Endothelial cell of umbilical vein (primary cell): ENCODE measurements at regions not wholly inside any gene's neighbourhood (a gene's known extent, or its start where the extent isn't known, plus 50 kb on each side); places are given as distances from the start of the nearest gene placed in this dataset.

Experiments
- BruUV-seq: library from RNA; stranded (reverse); fragments of 400-500 nt; replicated peaks from 2 replicates; lab custom pipeline; 2021; lab: Mats Ljungman, UMichigan
- CTCF ChIA-PET: fragments of 300-600, 350-600 bp; sonication (Branson Sonifier 250); formaldehyde crosslinking; loops from one replicate; lab custom pipeline; 2021; ENCODE audit warnings: antibody characterized with exemption, inconsistent platforms; lab: Charles Lee
- POLR2A ChIA-PET: fragments of 300-600, 350-600 bp; sonication (Branson Sonifier 250); formaldehyde crosslinking; loops from one replicate; lab custom pipeline; 2021; ENCODE audit warnings: antibody characterized with exemption, inconsistent platforms; lab: Charles Lee
- DNase-seq: peaks from one replicate; pipeline ENCODE4 v3.0.0-alpha.2; 2011; ENCODE audit warnings: low read depth, low spot score
- FAIRE-seq: peaks from 2 replicates; lab custom pipeline; 2011; peaks lifted over from hg19 to GRCh38; lab: Jason Lieb, UNC
- H2AFZ ChIP-seq: 2 replicates; pipeline ENCODE4 v1.6.0; 2012; ENCODE audit warnings: low read depth, low read length, control low read depth, inconsistent platforms
- H3K27ac ChIP-seq: 2 replicates; pipeline ENCODE4 v1.5.1; 2011; ENCODE audit warnings: low read depth, mild to moderate bottlenecking, control low read depth, low read length, moderate library complexity; ENCODE audit not compliant: insufficient read depth
- H3K27me3 ChIP-seq, 2 experiments: 2 replicates each; pipeline versions ENCODE4 v1.6.0 to v1.6.1; 2011; ENCODE audit warnings: low read length in 2 of 2, mixed read lengths in 1 of 2; ENCODE audit not compliant: control insufficient read depth in 2 of 2, insufficient read depth in 2 of 2
- H3K36me3 ChIP-seq, 2 experiments: 2 replicates in 1 of 2; 3 replicates in 1 of 2; pipeline ENCODE4 v1.5.1; 2011; ENCODE audit warnings: low read length in 2 of 2, mild to moderate bottlenecking in 1 of 2, moderate library complexity in 1 of 2; ENCODE audit not compliant: control insufficient read depth in 2 of 2, insufficient read depth in 2 of 2; ENCODE audit errors: extremely low read depth in 1 of 2
- H3K4me1 ChIP-seq: 3 replicates; pipeline ENCODE4 v1.5.1; 2011; ENCODE audit warnings: mild to moderate bottlenecking, low read length; ENCODE audit not compliant: control insufficient read depth, insufficient read depth; ENCODE audit errors: extremely low read depth
- H3K4me2 ChIP-seq: 2 replicates; pipeline ENCODE4 v1.6.1; 2011; ENCODE audit warnings: low read length, control low read depth, mixed read lengths; ENCODE audit not compliant: insufficient read depth
- H3K4me3 ChIP-seq, 3 experiments: fragments of 200-600 bp in 1 of 3; sonication (generic), shearing (Covaris generic) in 1 of 3; replicated peaks in 1 of 3; 2 replicates each; pipeline ENCODE4 v1.5.1; 2011 to 2016; ENCODE audit warnings: control low read depth in 3 of 3, low read length in 3 of 3, mild to moderate bottlenecking in 2 of 3, inconsistent platforms in 1 of 3, low read depth in 1 of 3, moderate library complexity in 1 of 3; ENCODE audit not compliant: insufficient read depth in 1 of 3
- H3K79me2 ChIP-seq: 2 replicates; pipeline ENCODE4 v1.6.0; 2012; ENCODE audit warnings: low read length, inconsistent platforms; ENCODE audit not compliant: control insufficient read depth, insufficient read depth
- H3K9ac ChIP-seq: replicated peaks from 2 replicates; pipeline ENCODE3; 2011; ENCODE audit warnings: low read length, control low read depth; ENCODE audit not compliant: insufficient read depth; ENCODE audit errors: extremely low read depth
- H3K9me1 ChIP-seq: replicated peaks from 3 replicates; pipeline ENCODE4 v1.6.0; 2011; ENCODE audit warnings: mild to moderate bottlenecking, low read length; ENCODE audit not compliant: control insufficient read depth, insufficient read depth; ENCODE audit errors: extremely low read depth
- H3K9me3 ChIP-seq: replicated peaks from 2 replicates; pipeline ENCODE4 v1.5.1; 2012; ENCODE audit warnings: low read length, inconsistent platforms; ENCODE audit not compliant: control insufficient read depth, insufficient read depth
- H4K20me1 ChIP-seq: replicated peaks from 2 replicates; pipeline ENCODE3; 2011; ENCODE audit warnings: mild to moderate bottlenecking, low read length; ENCODE audit not compliant: control insufficient read depth, insufficient read depth; ENCODE audit errors: extremely low read depth
- EZH2 ChIP-seq: IDR thresholded peaks from 2 replicates; pipeline ENCODE4 v1.6.1; 2012; ENCODE audit warnings: borderline replicate concordance, low read depth, mild to moderate bottlenecking, moderate library complexity, low read length, inconsistent platforms; ENCODE audit not compliant: severe bottlenecking
- FOS ChIP-seq: IDR thresholded peaks from 2 replicates; pipeline ENCODE4 v1.6.1; 2011; ENCODE audit warnings: mild to moderate bottlenecking, low read length, moderate library complexity, borderline replicate concordance; ENCODE audit not compliant: insufficient read depth
- GATA2 ChIP-seq: IDR thresholded peaks from 2 replicates; pipeline ENCODE4 v1.7.0; 2011; ENCODE audit warnings: low read depth, mild to moderate bottlenecking, moderate library complexity, mixed read lengths, low read length; ENCODE audit not compliant: insufficient read length, insufficient read depth
- JUN ChIP-seq: IDR thresholded peaks from 2 replicates; pipeline ENCODE4 v1.6.1; 2011; ENCODE audit warnings: borderline replicate concordance, low read depth; ENCODE audit not compliant: insufficient read length, insufficient read depth
- MYC ChIP-seq: IDR thresholded peaks from one replicate; pipeline ENCODE4 v1.6.1; 2011; ENCODE audit warnings: mild to moderate bottlenecking, low read depth, low read length
- POLR2A ChIP-seq: IDR thresholded peaks from 2 replicates; pipeline ENCODE4 v1.6.1; 2012; ENCODE audit warnings: low read depth, mild to moderate bottlenecking, control low read depth, low read length
- POLR2AphosphoS5 ChIP-seq: IDR thresholded peaks from 2 replicates; pipeline ENCODE4 v1.6.1; 2012; ENCODE audit warnings: low read depth, mild to moderate bottlenecking, control low read depth, low read length, moderate library complexity; ENCODE audit not compliant: insufficient read depth
- dilution Hi-C: fragments of 300-500 bp; cut with MboI; formaldehyde crosslinking; loops from one replicate; pipeline ENCODE4 v1.15.0; 2019; ENCODE audit warnings: low sequenced_read_pairs; ENCODE audit not compliant: extremely low pct_ligation_motif_present
- intact Hi-C: fragments of 100-400 bp; cut with micrococcal nuclease; formaldehyde crosslinking; loops from one replicate; pipeline ENCODE4 v1.10.0; 2022
- TF ChIP-seq, protein P1 (sequence below), 2 donors: IDR thresholded peaks; 1 replicate in 1 of 2; 2 replicates in 1 of 2; pipeline ENCODE4 v1.5.1; 2011; ENCODE audit warnings: low read length in 2 of 2, mild to moderate bottlenecking in 2 of 2, moderate library complexity in 2 of 2, control low read depth in 1 of 2, inconsistent platforms in 1 of 2, low read depth in 1 of 2; ENCODE audit not compliant: insufficient read depth in 1 of 2; ENCODE audit errors: extremely low read depth in 1 of 2
- TF ChIP-seq, protein P2 (sequence below): IDR thresholded peaks from 2 replicates; pipeline ENCODE4 v1.6.1; 2011; ENCODE audit not compliant: insufficient read depth, insufficient read length

GRCh38 chr4:27111627-27112026, 251.0 kb downstream of the STIM2 start:
- POLR2A ChIA-PET: no interaction called here
- no TSS peak for BruUV-seq
- no peak for TF ChIP-seq POLR2A
- TF ChIP-seq, protein P1, sequence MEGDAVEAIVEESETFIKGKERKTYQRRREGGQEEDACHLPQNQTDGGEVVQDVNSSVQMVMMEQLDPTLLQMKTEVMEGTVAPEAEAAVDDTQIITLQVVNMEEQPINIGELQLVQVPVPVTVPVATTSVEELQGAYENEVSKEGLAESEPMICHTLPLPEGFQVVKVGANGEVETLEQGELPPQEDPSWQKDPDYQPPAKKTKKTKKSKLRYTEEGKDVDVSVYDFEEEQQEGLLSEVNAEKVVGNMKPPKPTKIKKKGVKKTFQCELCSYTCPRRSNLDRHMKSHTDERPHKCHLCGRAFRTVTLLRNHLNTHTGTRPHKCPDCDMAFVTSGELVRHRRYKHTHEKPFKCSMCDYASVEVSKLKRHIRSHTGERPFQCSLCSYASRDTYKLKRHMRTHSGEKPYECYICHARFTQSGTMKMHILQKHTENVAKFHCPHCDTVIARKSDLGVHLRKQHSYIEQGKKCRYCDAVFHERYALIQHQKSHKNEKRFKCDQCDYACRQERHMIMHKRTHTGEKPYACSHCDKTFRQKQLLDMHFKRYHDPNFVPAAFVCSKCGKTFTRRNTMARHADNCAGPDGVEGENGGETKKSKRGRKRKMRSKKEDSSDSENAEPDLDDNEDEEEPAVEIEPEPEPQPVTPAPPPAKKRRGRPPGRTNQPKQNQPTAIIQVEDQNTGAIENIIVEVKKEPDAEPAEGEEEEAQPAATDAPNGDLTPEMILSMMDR (IDR thresholded peaks at IDR 0.05; ENCODE audit: extremely low read depth in 1 of 2, insufficient read depth in 1 of 2, low read depth in 1 of 2, low read length in 2 of 2): no peak
- TF ChIP-seq JUN: no peak
- no peak for TF ChIP-seq MYC
- no peak for TF ChIP-seq EZH2
- TF ChIP-seq, protein P2, sequence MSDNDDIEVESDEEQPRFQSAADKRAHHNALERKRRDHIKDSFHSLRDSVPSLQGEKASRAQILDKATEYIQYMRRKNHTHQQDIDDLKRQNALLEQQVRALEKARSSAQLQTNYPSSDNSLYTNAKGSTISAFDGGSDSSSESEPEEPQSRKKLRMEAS: no peak
- TF ChIP-seq FOS: no peak
- TF ChIP-seq GATA2: no peak
- TF ChIP-seq POLR2AphosphoS5: no peak

More at GRCh38 chr4:27111627-27112026, 251.0 kb downstream of the STIM2 start:
- dilution Hi-C loops (no loop called here), intact Hi-C loops (no loop called here)
- no peaks in the 10 kb centered on the region for H3K27me3 ChIP-seq
- no peaks in the 10 kb centered on the region for H3K9me1 ChIP-seq
- no peaks in the 10 kb centered on the region for H4K20me1 ChIP-seq
- no peak overlapping the region for H3K4me2 ChIP-seq
- H3K4me3 ChIP-seq: no peak overlapping the region
- no peaks in the 10 kb centered on the region for H3K36me3 ChIP-seq
- no peaks in the 10 kb centered on the region for H3K9me3 ChIP-seq
- no peaks in the 10 kb centered on the region for H3K4me1 ChIP-seq
- CTCF ChIA-PET: no interaction called here
- H2AFZ ChIP-seq: no peak overlapping the region
- no peak overlapping the region for H3K9ac ChIP-seq
- H3K79me2 ChIP-seq: no peaks in the 10 kb centered on the region
- H3K27ac ChIP-seq: no peak overlapping the region
- no peak for DNase-seq
- no peak for FAIRE-seq
